HL-60 (cell line): ENCODE measurements at regions not wholly inside any gene's neighbourhood (a gene's known extent, or its start where the extent isn't known, plus 50 kb on each side); places are given as distances from the start of the nearest gene placed in this dataset.
A peak's percentile ranks its signal among the peaks of the same experiment; 100 is the strongest.
"Not testable (repeated sequence)": the region's sequence is repeated elsewhere in the genome, so short reads cannot be mapped to it uniquely, and the experiment has no call there.

Experiments
- DNase-seq, 2 experiments: peaks; one replicate each; pipeline ENCODE4 v3.0.0-alpha.2; 2010 to 2020; ENCODE audit warnings: low read depth in 1 of 2, low spot score in 1 of 2
- H3K27ac ChIP-seq: fragments of 250-450 bp; sonication (Bioruptor Pico); replicated peaks from 2 replicates; pipeline ENCODE4 v1.5.1; 2020; ENCODE audit warnings: mild to moderate bottlenecking, moderate library complexity
- H3K27me3 ChIP-seq: fragments of 250-450 bp; sonication (Bioruptor Pico); 2 replicates; pipeline ENCODE4 v1.5.1; 2021; ENCODE audit warnings: mild to moderate bottlenecking, moderate library complexity; ENCODE audit not compliant: insufficient read depth, poor library complexity, severe bottlenecking
- H3K4me3 ChIP-seq: replicated peaks from 2 replicates; pipeline ENCODE4 v1.5.1; 2011; ENCODE audit warnings: mild to moderate bottlenecking, control low read depth, low read length; ENCODE audit not compliant: insufficient read depth
- GABPA ChIP-seq: IDR thresholded peaks from 2 replicates; pipeline ENCODE4 v1.6.1; 2012; ENCODE audit warnings: low read depth
- POLR2AphosphoS5 ChIP-seq: IDR thresholded peaks from 2 replicates; pipeline ENCODE4 v1.6.1; 2012; ENCODE audit warnings: low read depth
- REST ChIP-seq: IDR thresholded peaks from 2 replicates; pipeline ENCODE4 v1.6.1; 2012; ENCODE audit warnings: low read depth; ENCODE audit not compliant: insufficient replicate concordance
- SPI1 ChIP-seq: IDR thresholded peaks from 2 replicates; pipeline ENCODE4 v1.6.1; 2012; ENCODE audit warnings: low read depth, mild to moderate bottlenecking, borderline replicate concordance
- TF ChIP-seq, protein P1 (sequence below): IDR thresholded peaks from one replicate; pipeline ENCODE4 v1.5.1; 2011; ENCODE audit warnings: low read length, control low read depth, inconsistent platforms; ENCODE audit not compliant: insufficient read depth

GRCh38 chr7:51374936-51375335 is 58.3 kb upstream of the COBL start:
- Histone ChIP-seq H3K27me3 (no peaks in the 10 kb centered on the region), H3K27ac (no peak overlapping the region), H3K4me3 (no peak overlapping the region)
- DNase-seq: no peak
- TF ChIP-seq POLR2AphosphoS5 (no peak), SPI1 (no peak), GABPA (no peak), REST (no peak)
- TF ChIP-seq, protein P1, sequence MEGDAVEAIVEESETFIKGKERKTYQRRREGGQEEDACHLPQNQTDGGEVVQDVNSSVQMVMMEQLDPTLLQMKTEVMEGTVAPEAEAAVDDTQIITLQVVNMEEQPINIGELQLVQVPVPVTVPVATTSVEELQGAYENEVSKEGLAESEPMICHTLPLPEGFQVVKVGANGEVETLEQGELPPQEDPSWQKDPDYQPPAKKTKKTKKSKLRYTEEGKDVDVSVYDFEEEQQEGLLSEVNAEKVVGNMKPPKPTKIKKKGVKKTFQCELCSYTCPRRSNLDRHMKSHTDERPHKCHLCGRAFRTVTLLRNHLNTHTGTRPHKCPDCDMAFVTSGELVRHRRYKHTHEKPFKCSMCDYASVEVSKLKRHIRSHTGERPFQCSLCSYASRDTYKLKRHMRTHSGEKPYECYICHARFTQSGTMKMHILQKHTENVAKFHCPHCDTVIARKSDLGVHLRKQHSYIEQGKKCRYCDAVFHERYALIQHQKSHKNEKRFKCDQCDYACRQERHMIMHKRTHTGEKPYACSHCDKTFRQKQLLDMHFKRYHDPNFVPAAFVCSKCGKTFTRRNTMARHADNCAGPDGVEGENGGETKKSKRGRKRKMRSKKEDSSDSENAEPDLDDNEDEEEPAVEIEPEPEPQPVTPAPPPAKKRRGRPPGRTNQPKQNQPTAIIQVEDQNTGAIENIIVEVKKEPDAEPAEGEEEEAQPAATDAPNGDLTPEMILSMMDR: no peak

GRCh38 chr7:51373607-51374006 is 57.0 kb upstream of the COBL start:
- not testable (repeated sequence) for H3K27ac ChIP-seq, H3K4me3 ChIP-seq, DNase-seq, H3K27me3 ChIP-seq

DNA sequence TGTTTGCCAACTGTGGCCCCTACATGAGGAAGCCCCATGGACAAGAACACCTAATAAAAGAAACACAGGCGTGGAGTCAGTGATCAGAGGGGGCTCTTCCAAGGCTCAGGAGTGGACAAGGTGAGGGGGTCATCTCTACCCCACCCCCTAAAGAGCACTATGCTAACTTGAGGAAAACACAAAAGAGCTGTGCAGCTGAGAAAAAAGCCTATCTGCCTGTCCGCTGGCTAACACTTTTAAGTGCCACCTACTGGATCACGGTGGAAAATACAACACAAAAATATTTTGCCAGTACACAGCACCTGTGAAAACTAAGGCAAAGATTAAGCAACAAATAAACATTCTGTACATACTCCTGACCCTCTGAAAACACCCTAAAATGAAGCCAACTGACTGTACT is 53.1 kb upstream of the COBL start:
- H3K27ac ChIP-seq: no peak overlapping the region
- no peak for DNase-seq
- H3K27me3 ChIP-seq: no peaks in the 10 kb centered on the region
- no peak overlapping the region for H3K4me3 ChIP-seq
- TF ChIP-seq SPI1 (no peak), POLR2AphosphoS5 (no peak), REST (no peak)
- TF ChIP-seq, protein P1: peak; percentile 27

DNA sequence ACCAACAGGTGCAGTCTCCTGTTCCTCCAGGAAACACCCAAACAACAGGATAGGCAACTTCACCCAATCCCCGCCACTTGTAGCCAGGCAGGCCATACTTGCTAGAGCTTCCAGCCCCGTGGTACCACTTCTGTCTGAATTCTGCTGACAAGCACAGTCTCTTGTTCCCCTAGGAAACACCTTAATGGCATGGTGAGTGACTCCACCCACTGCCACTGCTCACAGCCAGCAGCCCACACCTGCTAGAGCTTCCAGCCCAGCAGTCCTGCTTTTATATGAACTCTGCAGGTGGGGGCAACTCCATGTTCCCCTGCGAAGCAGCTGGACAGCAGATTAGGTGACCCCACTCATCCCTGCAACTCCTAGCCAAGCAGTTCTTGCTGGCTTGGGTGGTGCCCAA is 52.6 kb upstream of the COBL start:
- H3K4me3 ChIP-seq, DNase-seq, H3K27me3 ChIP-seq, H3K27ac ChIP-seq: not testable (repeated sequence)

DNA sequence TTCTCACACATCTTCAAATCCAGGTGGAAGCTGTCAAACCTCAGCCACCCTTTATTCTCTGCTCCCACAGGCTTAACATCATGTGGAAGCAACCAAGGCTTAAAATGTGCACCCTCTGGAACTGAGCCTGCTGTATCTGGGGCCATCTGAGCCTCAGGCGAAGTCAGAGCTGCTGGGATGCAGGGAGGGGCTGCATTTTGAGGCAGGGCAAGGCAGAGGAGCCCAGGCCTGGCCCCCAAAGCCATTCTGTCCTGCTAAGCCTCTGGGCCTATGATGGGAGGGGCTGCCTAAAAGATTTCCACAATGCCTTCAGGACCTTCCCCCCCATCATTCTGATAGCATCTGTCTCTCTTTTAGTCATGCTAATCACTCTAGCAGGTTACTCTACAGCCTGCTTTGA is 51.7 kb upstream of the COBL start:
- H3K27ac ChIP-seq: no peak overlapping the region
- no peak for DNase-seq
- no peak for TF ChIP-seq REST
- TF ChIP-seq, protein P1: no peak
- TF ChIP-seq GABPA: no peak
- no peak for TF ChIP-seq POLR2AphosphoS5
- TF ChIP-seq SPI1: no peak

More for the DNA sequence above, 51.7 kb upstream of the COBL start:
- no peaks in the 10 kb centered on the region for H3K27me3 ChIP-seq
- no peak overlapping the region for H3K4me3 ChIP-seq
